HepG2 (cell line): ENCODE measurements at regions not wholly inside any gene's neighbourhood (a gene's known extent, or its start where the extent isn't known, plus 50 kb on each side); places are given as distances from the start of the nearest gene placed in this dataset.

Experiments used
- CHD2 ChIP-seq: IDR thresholded peaks from 2 replicates; pipeline ENCODE4 v1.6.1; 2011; ENCODE audit warnings: low read depth, low read length, improper control_type of control experiment
- ESRRA ChIP-seq: sonication (generic); formaldehyde crosslinking; IDR thresholded peaks from 2 replicates; pipeline ENCODE4 v1.5.1; 2020; ENCODE audit warnings: mild to moderate bottlenecking, low read depth, missing genetic modification reagents
- IRF1 ChIP-seq: sonication (generic); formaldehyde crosslinking; IDR thresholded peaks from 2 replicates; pipeline ENCODE4 v1.4.0; 2020; ENCODE audit warnings: low read depth, mild to moderate bottlenecking, missing genetic modification reagents
- MAZ ChIP-seq, 2 experiments: sonication (generic) in 1 of 2; formaldehyde crosslinking in 1 of 2; IDR thresholded peaks; 2 replicates each; pipeline versions ENCODE4 v1.5.0 to v1.6.1; 2012 to 2020; ENCODE audit warnings: low read depth in 2 of 2, mild to moderate bottlenecking in 2 of 2, borderline replicate concordance in 1 of 2, improper control_type of control experiment in 1 of 2, low read length in 1 of 2, missing genetic modification reagents in 1 of 2, moderate library complexity in 1 of 2
- POLR2AphosphoS5 ChIP-seq: IDR thresholded peaks from 2 replicates; pipeline ENCODE4 v1.6.1; 2012; ENCODE audit warnings: low read depth, low read length
- RAD51 ChIP-seq: fragments of 450-650 bp; IDR thresholded peaks from 2 replicates; pipeline ENCODE4 v1.6.1; 2016; ENCODE audit warnings: borderline replicate concordance
- SUZ12 ChIP-seq: fragments of 150-350 bp; IDR thresholded peaks from 2 replicates; pipeline ENCODE4 v1.6.1; 2014; ENCODE audit warnings: low read depth, low read length
- TAF1 ChIP-seq: sonication (generic); formaldehyde crosslinking; IDR thresholded peaks from 2 replicates; pipeline ENCODE4 v1.4.0; 2020; ENCODE audit warnings: missing genetic modification reagents
- U2AF2 ChIP-seq: fragments of 200-400 bp; formaldehyde crosslinking; IDR thresholded peaks from 2 replicates; pipeline ENCODE4 v1.6.1; 2017; ENCODE audit warnings: low read depth, mild to moderate bottlenecking, low read length
- ZBTB7A ChIP-seq: sonication (generic); formaldehyde crosslinking; IDR thresholded peaks from 2 replicates; pipeline ENCODE4 v1.8.0; 2022; ENCODE audit warnings: mild to moderate bottlenecking, missing genetic modification reagents
- ZFP90 ChIP-seq: sonication (generic); formaldehyde crosslinking; IDR thresholded peaks from 2 replicates; pipeline ENCODE4 v1.8.0; 2022; ENCODE audit warnings: missing genetic modification reagents, mild to moderate bottlenecking, inconsistent platforms, borderline replicate concordance
- TF ChIP-seq, protein P1 (sequence below): sonication (generic); formaldehyde crosslinking; IDR thresholded peaks from 2 replicates; pipeline ENCODE4 v1.4.0; 2020; ENCODE audit warnings: missing genetic modification reagents
- TF ChIP-seq, protein P2 (sequence below): sonication (generic); formaldehyde crosslinking; IDR thresholded peaks from 2 replicates; pipeline ENCODE4 v1.5.0; 2020; ENCODE audit warnings: mild to moderate bottlenecking, missing genetic modification reagents, moderate library complexity
- TF ChIP-seq, protein P3 (sequence below): sonication (generic); formaldehyde crosslinking; IDR thresholded peaks from 2 replicates; pipeline ENCODE4 v1.4.0; 2020; ENCODE audit warnings: missing genetic modification reagents

DNA sequence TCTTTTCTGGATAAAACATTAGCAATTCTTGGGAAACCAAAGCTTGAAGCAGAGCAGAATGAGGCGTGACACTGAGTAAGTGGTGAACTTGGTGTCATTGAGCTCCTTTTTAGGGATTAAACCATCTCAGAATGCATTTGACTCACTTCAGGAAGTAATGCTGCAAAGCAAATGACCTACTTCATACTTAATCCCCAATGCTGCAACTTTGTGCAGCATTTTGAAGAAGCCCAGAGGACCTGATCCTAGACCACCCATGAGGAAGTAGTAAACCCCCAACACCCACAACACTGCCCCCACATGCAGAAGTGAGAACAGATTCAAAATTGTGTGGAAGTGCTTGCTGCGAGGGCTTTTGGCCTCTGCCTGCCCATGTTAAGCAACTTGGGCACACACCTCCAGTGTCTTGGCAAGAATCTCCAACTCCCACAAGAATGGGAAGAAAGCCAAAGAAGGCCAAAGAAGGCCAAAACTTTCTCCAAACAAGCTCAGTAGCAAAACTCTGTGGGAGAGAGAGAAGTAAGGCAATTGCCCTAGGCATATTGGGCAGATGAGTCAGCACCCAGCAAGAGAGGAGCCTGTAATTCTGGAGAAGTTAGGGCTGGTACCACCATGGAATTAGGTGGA, 69.2 kb upstream of the ETV6 start:
- TF ChIP-seq TAF1 (CRISPR knock-in tag) = no peak
- TF ChIP-seq, protein P1, sequence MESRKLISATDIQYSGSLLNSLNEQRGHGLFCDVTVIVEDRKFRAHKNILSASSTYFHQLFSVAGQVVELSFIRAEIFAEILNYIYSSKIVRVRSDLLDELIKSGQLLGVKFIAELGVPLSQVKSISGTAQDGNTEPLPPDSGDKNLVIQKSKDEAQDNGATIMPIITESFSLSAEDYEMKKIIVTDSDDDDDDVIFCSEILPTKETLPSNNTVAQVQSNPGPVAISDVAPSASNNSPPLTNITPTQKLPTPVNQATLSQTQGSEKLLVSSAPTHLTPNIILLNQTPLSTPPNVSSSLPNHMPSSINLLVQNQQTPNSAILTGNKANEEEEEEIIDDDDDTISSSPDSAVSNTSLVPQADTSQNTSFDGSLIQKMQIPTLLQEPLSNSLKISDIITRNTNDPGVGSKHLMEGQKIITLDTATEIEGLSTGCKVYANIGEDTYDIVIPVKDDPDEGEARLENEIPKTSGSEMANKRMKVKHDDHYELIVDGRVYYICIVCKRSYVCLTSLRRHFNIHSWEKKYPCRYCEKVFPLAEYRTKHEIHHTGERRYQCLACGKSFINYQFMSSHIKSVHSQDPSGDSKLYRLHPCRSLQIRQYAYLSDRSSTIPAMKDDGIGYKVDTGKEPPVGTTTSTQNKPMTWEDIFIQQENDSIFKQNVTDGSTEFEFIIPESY (CRISPR knock-in tag) = no peak
- no peak for TF ChIP-seq ZFP90 (CRISPR knock-in tag)
- TF ChIP-seq, protein P2, sequence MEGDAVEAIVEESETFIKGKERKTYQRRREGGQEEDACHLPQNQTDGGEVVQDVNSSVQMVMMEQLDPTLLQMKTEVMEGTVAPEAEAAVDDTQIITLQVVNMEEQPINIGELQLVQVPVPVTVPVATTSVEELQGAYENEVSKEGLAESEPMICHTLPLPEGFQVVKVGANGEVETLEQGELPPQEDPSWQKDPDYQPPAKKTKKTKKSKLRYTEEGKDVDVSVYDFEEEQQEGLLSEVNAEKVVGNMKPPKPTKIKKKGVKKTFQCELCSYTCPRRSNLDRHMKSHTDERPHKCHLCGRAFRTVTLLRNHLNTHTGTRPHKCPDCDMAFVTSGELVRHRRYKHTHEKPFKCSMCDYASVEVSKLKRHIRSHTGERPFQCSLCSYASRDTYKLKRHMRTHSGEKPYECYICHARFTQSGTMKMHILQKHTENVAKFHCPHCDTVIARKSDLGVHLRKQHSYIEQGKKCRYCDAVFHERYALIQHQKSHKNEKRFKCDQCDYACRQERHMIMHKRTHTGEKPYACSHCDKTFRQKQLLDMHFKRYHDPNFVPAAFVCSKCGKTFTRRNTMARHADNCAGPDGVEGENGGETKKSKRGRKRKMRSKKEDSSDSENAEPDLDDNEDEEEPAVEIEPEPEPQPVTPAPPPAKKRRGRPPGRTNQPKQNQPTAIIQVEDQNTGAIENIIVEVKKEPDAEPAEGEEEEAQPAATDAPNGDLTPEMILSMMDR (CRISPR knock-in tag) = no peak
- TF ChIP-seq, protein P3, sequence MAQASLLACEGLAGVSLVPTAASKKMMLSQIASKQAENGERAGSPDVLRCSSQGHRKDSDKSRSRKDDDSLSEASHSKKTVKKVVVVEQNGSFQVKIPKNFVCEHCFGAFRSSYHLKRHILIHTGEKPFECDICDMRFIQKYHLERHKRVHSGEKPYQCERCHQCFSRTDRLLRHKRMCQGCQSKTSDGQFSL (CRISPR knock-in tag) = no peak
- no peak for TF ChIP-seq MAZ (IDR thresholded peaks at IDR 0.05; ENCODE audit: borderline replicate concordance, low read depth, low read length)
- no peak for TF ChIP-seq MAZ (CRISPR knock-in tag; IDR thresholded peaks at IDR 0.05; ENCODE audit: low read depth)
- no peak for TF ChIP-seq CHD2
- no peak for TF ChIP-seq SUZ12
- no peak for TF ChIP-seq ZBTB7A
- TF ChIP-seq RAD51 = no peak
- no peak for TF ChIP-seq ESRRA (CRISPR knock-in tag)
- no peak for TF ChIP-seq POLR2AphosphoS5
- no peak for TF ChIP-seq U2AF2
- TF ChIP-seq IRF1 (CRISPR knock-in tag) = no peak
